Ishikawa (cell line): ENCODE measurements at regions not wholly inside any gene's neighbourhood (a gene's known extent, or its start where the extent isn't known, plus 50 kb on each side); places are given as distances from the start of the nearest gene placed in this dataset.

Experiments used
- CEBPB ChIP-seq: IDR thresholded peaks from 2 replicates; pipeline ENCODE4 v1.6.1; 2012
- CREB1 ChIP-seq: IDR thresholded peaks from 2 replicates; pipeline ENCODE4 v1.6.1; 2012; ENCODE audit warnings: low read depth
- EGR1 ChIP-seq: IDR thresholded peaks from 2 replicates; pipeline ENCODE4 v1.6.1; 2012
- EP300 ChIP-seq: IDR thresholded peaks from 2 replicates; pipeline ENCODE4 v1.6.1; 2012; ENCODE audit warnings: borderline replicate concordance
- FOXM1 ChIP-seq: IDR thresholded peaks from 2 replicates; pipeline ENCODE4 v1.6.1; 2012; ENCODE audit warnings: low read depth, borderline replicate concordance
- NFIC ChIP-seq: IDR thresholded peaks from 2 replicates; pipeline ENCODE4 v1.6.1; 2012
- RAD21 ChIP-seq: IDR thresholded peaks from 2 replicates; pipeline ENCODE4 v1.6.1; 2012; ENCODE audit warnings: low read depth
- TAF1 ChIP-seq: IDR thresholded peaks from 2 replicates; pipeline ENCODE4 v1.6.1; 2012; ENCODE audit warnings: low read depth, mild to moderate bottlenecking
- TCF12 ChIP-seq: IDR thresholded peaks from 2 replicates; pipeline ENCODE4 v1.6.1; 2012; ENCODE audit warnings: low read depth
- TEAD4 ChIP-seq: IDR thresholded peaks from 2 replicates; pipeline ENCODE4 v1.6.1; 2012
- USF1 ChIP-seq: IDR thresholded peaks from 2 replicates; pipeline ENCODE4 v1.6.1; 2012
- YY1 ChIP-seq: IDR thresholded peaks from 2 replicates; pipeline ENCODE4 v1.6.1; 2012; ENCODE audit warnings: low read depth
- ZBTB7A ChIP-seq: IDR thresholded peaks from 2 replicates; pipeline ENCODE4 v1.6.1; 2012; ENCODE audit warnings: low read depth
- TF ChIP-seq, protein P1 (sequence below): IDR thresholded peaks from 2 replicates; pipeline ENCODE4 v1.6.1; 2012
- TF ChIP-seq, protein P2 (sequence below): IDR thresholded peaks from 2 replicates; pipeline ENCODE4 v1.6.1; 2012; ENCODE audit warnings: low read depth, mild to moderate bottlenecking

DNA sequence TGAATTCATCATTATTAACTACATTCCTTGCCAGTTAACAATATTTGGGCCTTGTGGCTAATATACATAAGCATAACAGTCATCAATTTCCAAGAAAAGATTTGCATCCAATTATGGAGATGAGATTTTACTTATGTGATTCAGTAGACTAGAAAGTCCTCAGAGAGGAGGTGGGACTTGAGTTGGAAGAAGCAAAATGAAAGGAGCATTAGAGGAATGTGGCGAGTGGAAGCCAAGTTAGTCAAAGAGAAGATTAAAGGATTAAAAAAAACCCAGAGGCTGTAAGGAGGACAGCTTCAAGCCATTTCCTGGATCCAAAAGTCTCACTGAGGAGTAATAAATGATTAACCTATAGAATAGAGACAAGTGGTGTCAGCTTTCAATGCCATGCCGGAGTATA lies 1099.4 kb upstream of the IGFBP7 start:
- TF ChIP-seq EGR1 (no peak), NFIC (no peak), FOXM1 (no peak), CREB1 (no peak), EP300 (no peak), RAD21 (no peak), TEAD4 (no peak), ZBTB7A (no peak)
- TF ChIP-seq, protein P1, sequence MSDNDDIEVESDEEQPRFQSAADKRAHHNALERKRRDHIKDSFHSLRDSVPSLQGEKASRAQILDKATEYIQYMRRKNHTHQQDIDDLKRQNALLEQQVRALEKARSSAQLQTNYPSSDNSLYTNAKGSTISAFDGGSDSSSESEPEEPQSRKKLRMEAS = no peak

- no peak for TF ChIP-seq USF1
- no peak for TF ChIP-seq NFIC
Observed at GRCh38 chr4:58209001-58209400, 1098.8 kb upstream of the IGFBP7 start.

GRCh38 chr4:58205446-58206235 lies 1095.5 kb upstream of the IGFBP7 start:
- TF ChIP-seq, protein P2, sequence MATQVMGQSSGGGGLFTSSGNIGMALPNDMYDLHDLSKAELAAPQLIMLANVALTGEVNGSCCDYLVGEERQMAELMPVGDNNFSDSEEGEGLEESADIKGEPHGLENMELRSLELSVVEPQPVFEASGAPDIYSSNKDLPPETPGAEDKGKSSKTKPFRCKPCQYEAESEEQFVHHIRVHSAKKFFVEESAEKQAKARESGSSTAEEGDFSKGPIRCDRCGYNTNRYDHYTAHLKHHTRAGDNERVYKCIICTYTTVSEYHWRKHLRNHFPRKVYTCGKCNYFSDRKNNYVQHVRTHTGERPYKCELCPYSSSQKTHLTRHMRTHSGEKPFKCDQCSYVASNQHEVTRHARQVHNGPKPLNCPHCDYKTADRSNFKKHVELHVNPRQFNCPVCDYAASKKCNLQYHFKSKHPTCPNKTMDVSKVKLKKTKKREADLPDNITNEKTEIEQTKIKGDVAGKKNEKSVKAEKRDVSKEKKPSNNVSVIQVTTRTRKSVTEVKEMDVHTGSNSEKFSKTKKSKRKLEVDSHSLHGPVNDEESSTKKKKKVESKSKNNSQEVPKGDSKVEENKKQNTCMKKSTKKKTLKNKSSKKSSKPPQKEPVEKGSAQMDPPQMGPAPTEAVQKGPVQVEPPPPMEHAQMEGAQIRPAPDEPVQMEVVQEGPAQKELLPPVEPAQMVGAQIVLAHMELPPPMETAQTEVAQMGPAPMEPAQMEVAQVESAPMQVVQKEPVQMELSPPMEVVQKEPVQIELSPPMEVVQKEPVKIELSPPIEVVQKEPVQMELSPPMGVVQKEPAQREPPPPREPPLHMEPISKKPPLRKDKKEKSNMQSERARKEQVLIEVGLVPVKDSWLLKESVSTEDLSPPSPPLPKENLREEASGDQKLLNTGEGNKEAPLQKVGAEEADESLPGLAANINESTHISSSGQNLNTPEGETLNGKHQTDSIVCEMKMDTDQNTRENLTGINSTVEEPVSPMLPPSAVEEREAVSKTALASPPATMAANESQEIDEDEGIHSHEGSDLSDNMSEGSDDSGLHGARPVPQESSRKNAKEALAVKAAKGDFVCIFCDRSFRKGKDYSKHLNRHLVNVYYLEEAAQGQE = no peak
- TF ChIP-seq, protein P1 = no peak
- TF ChIP-seq EP300 (no peak), YY1 (no peak), CEBPB (no peak)

DNA sequence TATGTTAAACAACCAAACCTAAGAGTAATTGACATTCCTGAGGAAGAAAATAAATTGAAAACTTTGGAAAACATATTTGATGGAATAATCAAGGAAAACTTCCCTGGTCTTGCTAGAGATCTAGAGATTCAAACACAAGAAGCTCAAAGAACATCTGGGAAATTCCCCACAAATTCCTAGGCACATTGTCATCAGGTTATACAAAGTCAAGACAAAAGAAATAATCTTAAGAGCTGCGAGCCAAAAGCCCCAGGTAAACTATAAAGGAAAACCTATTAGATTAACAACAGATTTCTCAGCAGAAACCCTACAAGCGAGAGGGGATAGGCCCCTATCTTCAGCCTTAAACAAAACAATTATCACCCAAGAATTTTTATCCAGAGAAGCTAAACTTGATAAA lies 1082.0 kb upstream of the IGFBP7 start:
- TF ChIP-seq NFIC = no peak

GRCh38 chr4:58191109-58191508 lies 1080.9 kb upstream of the IGFBP7 start:
- TF ChIP-seq TCF12 = no peak
- TF ChIP-seq FOXM1 = no peak
- TF ChIP-seq CREB1 = no peak
- TF ChIP-seq, protein P1 = no peak
- no peak for TF ChIP-seq TEAD4
- TF ChIP-seq TAF1 = no peak
- TF ChIP-seq NFIC = no peak
- TF ChIP-seq RAD21 = no peak
- no peak for TF ChIP-seq EP300
- TF ChIP-seq YY1 = no peak
- TF ChIP-seq USF1 = no peak

DNA sequence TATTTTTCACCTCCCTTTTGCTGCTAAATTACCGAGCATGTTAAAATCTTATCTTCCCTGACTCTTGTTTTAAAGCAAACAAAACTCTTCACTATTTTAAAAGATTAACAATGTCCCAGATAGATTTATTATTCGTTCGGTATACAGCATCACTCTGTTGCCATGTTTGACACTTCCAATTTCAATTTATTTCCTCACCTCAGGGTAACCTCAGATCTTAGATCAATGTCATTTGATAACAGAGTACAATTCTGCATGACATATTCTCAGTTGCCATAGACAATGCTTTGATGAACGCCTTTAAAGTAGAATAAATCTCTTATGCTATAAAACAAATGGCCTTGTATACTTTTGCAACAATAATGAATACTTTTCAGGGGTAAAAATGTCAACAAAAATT lies 1078.1 kb upstream of the IGFBP7 start:
- TF ChIP-seq TCF12 (no peak), USF1 (no peak), TEAD4 (no peak), ZBTB7A (no peak), EP300 (no peak), EGR1 (no peak), CEBPB (no peak), TAF1 (no peak), RAD21 (no peak), NFIC (no peak), FOXM1 (no peak), CREB1 (no peak), YY1 (no peak)
- TF ChIP-seq, protein P2 = no peak
- TF ChIP-seq, protein P1 = no peak
